GM10248 (cell line): ENCODE measurements at regions not wholly inside any gene's neighbourhood (a gene's known extent, or its start where the extent isn't known, plus 50 kb on each side); places are given as distances from the start of the nearest gene placed in this dataset.
A peak's percentile ranks its signal among the peaks of the same experiment; 100 is the strongest.

Source experiments
- CTCF ChIA-PET: fragments of 300-600 bp; sonication (Branson Sonifier 250); formaldehyde crosslinking; extraction: SDS; loops from one replicate; lab custom pipeline; 2021; ENCODE audit warnings: antibody characterized with exemption; lab: Yijun Ruan, JAX
- POLR2A ChIA-PET: fragments of 350-650 bp; sonication (Branson Sonifier 250); formaldehyde crosslinking; extraction: SDS; loops from one replicate; lab custom pipeline; 2020; ENCODE audit warnings: antibody characterized with exemption; lab: Yijun Ruan, JAX
- DNase-seq: peaks from one replicate; pipeline ENCODE4 v3.0.0; 2012; ENCODE audit errors: extremely low spot score
- CTCF ChIP-seq: IDR thresholded peaks from 2 replicates; pipeline ENCODE4 v1.5.1; 2012; ENCODE audit warnings: mild to moderate bottlenecking, low read depth; ENCODE audit errors: extremely low read depth, missing control alignments, control extremely low read depth

- DNase-seq: no peak
- TF ChIP-seq CTCF: no peak
- POLR2A ChIA-PET: no interaction called here
- CTCF ChIA-PET: interaction anchor here (1.1 kb wide), 1 partner anchor 25 kb away, joined by 3 read pairs; no protein-coding TSS in a partner anchor
Measured at GRCh38 chr12:132433641-132434395, 56.1 kb upstream of the FBRSL1 start.

- no peak for TF ChIP-seq CTCF
- ChIA-PET CTCF (interaction anchor here (2.1 kb wide), 1 partner anchor 19 kb away, joined by 8 read pairs; no protein-coding TSS in a partner anchor), POLR2A (no interaction called here)
- DNase-seq: no peak
Measured at GRCh38 chr12:132432721-132433577, 57.0 kb upstream of the FBRSL1 start.

GRCh38 chr12:132432126-132432705 lies 57.7 kb upstream of the FBRSL1 start:
- CTCF ChIA-PET: interaction anchor here (2.1 kb wide), 1 partner anchor 18 kb away, joined by 8 read pairs; no protein-coding TSS in a partner anchor
- TF ChIP-seq CTCF: no peak
- POLR2A ChIA-PET: no interaction called here
- DNase-seq: no peak

GRCh38 chr12:132430838-132431774 lies 58.8 kb upstream of the FBRSL1 start:
- CTCF ChIA-PET: interaction anchor here (1.0 to 2.1 kb wide), 2 partner anchors 17 to 19 kb away, joined by 4 to 8 read pairs; no protein-coding TSS in a partner anchor
- DNase-seq: no peak
- TF ChIP-seq CTCF: no peak
- POLR2A ChIA-PET: no interaction called here

- ChIA-PET POLR2A (interaction anchor here (0.6 kb wide), 3 partner anchors 19 to 292 kb away, joined by 3 to 6 read pairs (median 4); no protein-coding TSS in a partner anchor), CTCF (interaction anchor here (1.0 kb wide), 1 partner anchor 20 kb away, joined by 4 read pairs; no protein-coding TSS in a partner anchor)
- TF ChIP-seq CTCF: no peak
- peak; percentile 77 for DNase-seq
Measured at GRCh38 chr12:132429946-132430643, 59.9 kb upstream of the FBRSL1 start.
